ENCODE measurements at regions not wholly inside any gene's neighbourhood (a gene's known extent, or its start where the extent isn't known, plus 50 kb on each side); places are given as distances from the start of the nearest gene placed in this dataset.

DNA sequence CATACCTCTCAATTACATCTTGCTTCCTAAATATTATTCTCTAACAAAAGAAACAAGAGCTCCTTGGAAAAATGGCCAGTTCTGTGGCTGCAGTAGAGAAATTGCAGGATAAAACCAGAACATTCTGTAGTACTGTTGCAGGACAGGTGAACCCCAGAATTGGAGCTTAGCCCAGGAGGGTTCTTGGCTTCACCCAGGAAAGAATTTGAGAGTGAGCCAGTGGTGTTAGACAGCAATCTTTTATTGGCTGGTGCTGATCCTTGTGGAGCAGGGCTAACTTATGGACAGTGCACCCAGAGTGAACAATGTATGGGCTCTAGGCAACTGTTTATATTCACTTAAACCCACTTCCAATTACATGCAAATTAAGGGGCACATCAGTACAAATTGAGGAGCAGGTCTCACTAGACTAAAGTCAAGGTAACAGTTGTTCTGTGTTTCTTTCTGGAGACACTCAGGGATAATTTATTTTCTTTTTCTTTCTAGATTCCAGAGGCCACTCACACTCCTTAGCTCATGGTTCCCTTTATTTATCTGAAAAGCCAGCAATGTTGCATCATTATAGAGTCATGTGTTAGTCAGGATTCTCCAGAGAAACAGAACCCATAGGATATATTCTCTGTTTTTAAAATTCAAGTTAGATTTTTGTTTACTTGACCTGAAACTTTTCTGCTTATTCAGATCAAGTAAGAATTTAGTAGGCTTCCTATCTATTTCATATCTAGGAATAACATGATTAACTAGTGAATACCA, 348.1 kb downstream of the CCDC85A start:
- Mint-ChIP-seq H3K4me3 (no peak overlapping the region), H3K36me3 (ENCODE audit: low read depth) (no peaks in the 10 kb centered on the region), H3K27me3 (no peaks in the 10 kb centered on the region), H3K4me1 (no peaks in the 10 kb centered on the region), H3K27ac (no peak overlapping the region)
- ATAC-seq (no peak), DNase-seq (no peak)
- no peaks in the 10 kb centered on the region for H3K9me3 ChIP-seq (ENCODE audit: control insufficient read depth, low read length, poor library complexity, severe bottlenecking)

DNA sequence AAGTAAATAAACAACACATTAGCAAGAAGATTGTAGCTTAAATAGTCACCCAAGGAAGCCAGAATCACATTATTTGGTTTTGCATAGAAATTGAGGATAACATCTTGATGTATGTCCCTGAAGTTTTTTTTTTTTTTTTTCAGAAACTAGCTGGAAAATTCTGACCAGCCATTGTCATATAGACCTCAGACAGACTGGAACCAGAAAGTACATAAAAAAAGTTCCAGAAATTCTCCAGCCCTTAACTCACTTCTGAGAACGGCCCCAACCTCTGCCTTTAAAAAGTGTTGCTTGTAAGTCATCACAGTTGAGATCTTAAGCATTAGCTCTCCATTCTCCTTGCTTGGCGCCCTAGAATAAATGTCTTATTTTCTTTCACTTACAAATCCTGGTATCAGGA, 350.5 kb downstream of the CCDC85A start:
- DNase-seq (no peak), ATAC-seq (no peak)
- Mint-ChIP-seq H3K36me3 (ENCODE audit: low read depth) (no peaks in the 10 kb centered on the region), H3K4me3 (no peak overlapping the region), H3K4me1 (no peaks in the 10 kb centered on the region), H3K27ac (no peak overlapping the region), H3K27me3 (no peaks in the 10 kb centered on the region)
- H3K9me3 ChIP-seq (ENCODE audit: control insufficient read depth, low read length, poor library complexity, severe bottlenecking) = no peaks in the 10 kb centered on the region

DNA sequence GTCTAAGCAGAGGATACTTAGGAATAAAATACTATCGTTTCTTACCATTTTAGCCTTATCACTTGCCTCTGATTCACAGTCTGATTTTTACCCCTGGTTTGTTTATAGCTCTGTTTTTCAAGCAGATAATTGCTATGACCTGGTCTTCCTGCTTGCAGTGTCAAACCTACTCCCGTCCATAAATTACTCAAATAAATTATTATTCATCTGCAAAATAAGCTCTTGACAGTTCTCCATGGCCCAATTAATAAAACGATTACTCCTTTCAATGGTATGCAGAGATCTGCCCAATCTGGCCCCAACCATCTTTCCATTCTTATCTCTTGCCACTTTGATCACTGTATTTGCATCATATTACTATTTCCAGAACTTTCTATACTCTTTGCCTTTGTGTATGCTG, 354.0 kb downstream of the CCDC85A start:
- no peak overlapping the region for H3K27ac Mint-ChIP-seq
- no peaks in the 10 kb centered on the region for H3K4me1 Mint-ChIP-seq
- ATAC-seq = no peak
- H3K27me3 Mint-ChIP-seq = no peaks in the 10 kb centered on the region
- no peak for DNase-seq
- H3K9me3 ChIP-seq (ENCODE audit: control insufficient read depth, low read length, poor library complexity, severe bottlenecking) = no peaks in the 10 kb centered on the region
- no peaks in the 10 kb centered on the region for H3K36me3 Mint-ChIP-seq (ENCODE audit: low read depth)
- no peak overlapping the region for H3K4me3 Mint-ChIP-seq

DNA sequence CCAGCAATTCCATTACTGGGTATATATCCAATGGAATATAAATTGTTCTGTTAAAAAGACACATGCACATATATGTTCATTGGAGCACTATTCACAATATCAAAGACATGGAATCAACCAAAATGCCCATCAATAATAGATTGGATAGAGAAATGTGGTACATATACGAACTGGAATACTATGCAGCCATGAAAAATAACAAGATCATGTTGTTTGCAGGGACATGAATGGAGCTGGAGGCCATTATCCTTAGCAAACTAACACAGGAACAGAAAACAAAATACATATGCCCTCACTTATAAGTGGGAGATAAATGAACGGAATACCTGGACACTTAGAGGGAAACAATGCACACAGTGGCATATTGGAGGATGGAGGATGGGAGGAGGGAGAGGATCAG, 355.8 kb downstream of the CCDC85A start:
- H3K9me3 ChIP-seq (ENCODE audit: control insufficient read depth, low read length, poor library complexity, severe bottlenecking) = no peaks in the 10 kb centered on the region
- H3K4me3 Mint-ChIP-seq = no peak overlapping the region
- DNase-seq = no peak
- H3K27me3 Mint-ChIP-seq = no peaks in the 10 kb centered on the region
- H3K36me3 Mint-ChIP-seq (ENCODE audit: low read depth) = no peaks in the 10 kb centered on the region
- H3K27ac Mint-ChIP-seq = no peak overlapping the region
- ATAC-seq = no peak
- no peaks in the 10 kb centered on the region for H3K4me1 Mint-ChIP-seq

DNA sequence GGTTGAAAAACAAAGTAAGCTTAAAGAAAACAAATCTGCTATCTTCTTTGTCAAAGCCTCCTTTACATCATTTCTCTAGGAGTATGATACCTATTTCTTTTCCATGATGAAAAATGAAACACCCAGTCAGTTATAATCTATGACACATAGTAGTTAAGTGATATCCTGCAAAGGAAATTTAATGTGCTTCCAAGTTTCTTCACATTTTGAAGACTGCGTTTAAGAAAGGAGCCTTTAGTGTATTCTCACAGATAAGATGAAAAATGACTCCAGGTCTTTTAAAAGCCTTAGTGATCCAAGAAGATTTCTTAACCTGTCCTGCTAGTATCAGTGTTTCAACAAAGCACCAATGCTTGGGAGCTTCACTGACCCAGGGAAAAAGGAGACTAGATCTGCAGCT, 356.7 kb downstream of the CCDC85A start:
- H3K27me3 Mint-ChIP-seq = no peaks in the 10 kb centered on the region
- H3K36me3 Mint-ChIP-seq (ENCODE audit: low read depth) = no peaks in the 10 kb centered on the region
- no peaks in the 10 kb centered on the region for H3K9me3 ChIP-seq (ENCODE audit: control insufficient read depth, low read length, poor library complexity, severe bottlenecking)
- H3K4me3 Mint-ChIP-seq = no peak overlapping the region
- no peak overlapping the region for H3K27ac Mint-ChIP-seq
- ATAC-seq (no peak), DNase-seq (no peak)
- H3K4me1 Mint-ChIP-seq = no peaks in the 10 kb centered on the region

DNA sequence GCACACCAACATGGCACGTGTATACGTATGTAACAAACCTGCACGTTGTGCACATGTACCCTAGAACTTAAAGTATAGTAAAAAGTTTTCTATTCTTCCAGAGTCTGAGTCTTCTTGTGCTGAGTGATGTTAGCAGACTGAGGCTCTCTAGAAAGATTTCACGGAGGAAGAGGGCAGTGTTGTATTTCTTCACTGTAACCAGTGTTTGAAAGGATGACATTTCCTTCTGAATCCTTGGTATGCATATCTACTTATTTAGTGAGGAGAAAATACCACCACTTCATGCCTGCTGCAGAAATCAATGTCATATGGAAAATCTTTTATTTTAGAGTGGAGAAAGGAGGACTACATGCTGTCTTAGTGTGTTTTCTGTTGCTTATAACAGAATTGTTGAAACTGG, 357.1 kb downstream of the CCDC85A start:
- Mint-ChIP-seq H3K27me3 (no peaks in the 10 kb centered on the region), H3K36me3 (ENCODE audit: low read depth) (no peaks in the 10 kb centered on the region), H3K27ac (no peak overlapping the region), H3K4me1 (no peaks in the 10 kb centered on the region), H3K4me3 (no peak overlapping the region)
- no peaks in the 10 kb centered on the region for H3K9me3 ChIP-seq (ENCODE audit: control insufficient read depth, low read length, poor library complexity, severe bottlenecking)
- no peak for DNase-seq
- no peak for ATAC-seq

DNA sequence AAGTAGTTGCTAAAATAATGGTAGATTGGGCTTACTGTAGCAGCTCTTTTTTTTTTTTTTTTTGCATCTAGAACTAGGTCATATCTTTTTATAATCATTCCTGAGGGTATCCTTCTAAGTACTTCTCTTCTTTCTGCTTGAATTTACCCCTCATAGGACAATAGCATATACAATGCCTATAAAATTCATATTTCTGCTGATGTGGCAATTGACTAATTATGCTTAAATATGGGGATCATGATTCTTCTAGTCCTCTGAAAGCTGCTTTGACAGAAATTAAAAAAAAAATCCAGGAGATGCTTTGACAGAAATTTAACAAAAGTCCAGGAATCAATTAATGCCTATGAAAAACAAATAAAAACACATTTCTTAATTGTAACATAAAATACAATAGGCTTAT, 358.4 kb downstream of the CCDC85A start:
- no peaks in the 10 kb centered on the region for H3K4me1 Mint-ChIP-seq

DNA sequence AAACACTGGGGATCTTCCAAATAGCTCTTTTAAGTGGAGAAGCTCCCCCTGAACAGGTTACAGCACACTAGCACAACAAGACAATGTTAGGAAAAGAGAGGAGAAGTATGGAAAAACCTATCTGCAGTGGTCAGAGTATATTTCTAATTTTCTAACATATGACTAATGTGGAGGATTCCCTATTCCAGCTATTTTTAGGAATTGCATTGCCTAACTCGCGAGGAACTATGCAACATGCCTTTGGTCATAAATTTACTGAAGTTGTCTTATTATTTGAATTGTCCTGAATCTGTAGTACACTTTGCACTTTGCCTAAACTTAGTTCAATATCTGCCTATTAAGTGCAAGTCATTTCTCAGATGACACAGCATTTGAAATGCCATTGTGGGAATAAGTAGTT, 381.4 kb downstream of the CCDC85A start:
- H3K9me3 ChIP-seq (ENCODE audit: control insufficient read depth, low read length, poor library complexity, severe bottlenecking) = peaks cover 2% of the 10 kb centered on the region
- ATAC-seq (no peak), DNase-seq (no peak)
- Mint-ChIP-seq H3K36me3 (ENCODE audit: low read depth) (no peaks in the 10 kb centered on the region), H3K4me3 (no peak overlapping the region), H3K27me3 (no peaks in the 10 kb centered on the region), H3K27ac (no peak overlapping the region), H3K4me1 (no peaks in the 10 kb centered on the region)

More for the DNA sequence above, 358.4 kb downstream of the CCDC85A start:
- Mint-ChIP-seq H3K36me3 (ENCODE audit: low read depth) (no peaks in the 10 kb centered on the region), H3K4me3 (no peak overlapping the region), H3K27ac (no peak overlapping the region), H3K27me3 (no peaks in the 10 kb centered on the region)
- DNase-seq = no peak
- no peaks in the 10 kb centered on the region for H3K9me3 ChIP-seq (ENCODE audit: control insufficient read depth, low read length, poor library complexity, severe bottlenecking)
- ATAC-seq = no peak

DNA sequence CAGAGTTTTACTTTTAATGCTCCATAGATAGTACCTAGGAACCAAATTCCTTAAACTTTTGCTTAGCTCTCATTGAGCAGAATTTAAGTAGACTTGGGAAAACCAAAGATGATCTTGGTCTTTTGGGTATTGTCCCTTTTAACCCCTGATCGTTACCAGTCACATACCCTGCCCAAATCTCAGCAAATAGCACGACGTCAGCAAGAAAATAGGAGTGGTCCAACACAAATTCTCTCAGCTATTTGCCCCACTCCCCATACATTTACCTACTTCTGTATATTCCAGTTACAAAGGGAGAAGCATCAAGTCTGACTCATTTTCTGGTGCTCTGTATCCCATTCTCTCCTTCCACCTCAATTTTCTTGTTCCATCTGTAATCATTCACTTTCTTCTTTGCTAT, 387.3 kb downstream of the CCDC85A start:
- Mint-ChIP-seq H3K4me3 (no peak overlapping the region), H3K27me3 (no peaks in the 10 kb centered on the region), H3K36me3 (ENCODE audit: low read depth) (no peaks in the 10 kb centered on the region), H3K27ac (no peak overlapping the region), H3K4me1 (no peaks in the 10 kb centered on the region)
- no peak for ATAC-seq
- H3K9me3 ChIP-seq (ENCODE audit: control insufficient read depth, low read length, poor library complexity, severe bottlenecking) = no peaks in the 10 kb centered on the region
- DNase-seq = no peak

DNA sequence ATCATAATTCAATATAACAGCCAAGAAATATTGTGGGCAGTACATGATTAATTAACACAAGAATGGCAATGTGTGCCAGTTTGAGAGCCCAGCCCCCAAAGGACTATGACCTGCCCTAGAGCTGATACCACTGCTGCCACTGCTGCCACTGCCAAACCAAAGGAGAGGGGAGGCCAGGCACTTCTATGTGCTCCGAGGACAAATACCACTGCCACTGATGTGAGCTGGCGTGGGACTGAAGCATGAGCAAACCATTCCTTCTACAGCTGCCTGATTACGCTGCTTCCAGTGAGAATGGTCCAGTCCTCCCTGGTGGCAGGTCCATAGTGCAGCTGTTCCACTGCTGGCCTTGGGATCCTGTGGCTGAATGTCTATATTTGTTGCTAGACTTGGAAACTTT, 392.2 kb downstream of the CCDC85A start:
- no peaks in the 10 kb centered on the region for H3K9me3 ChIP-seq (ENCODE audit: control insufficient read depth, low read length, poor library complexity, severe bottlenecking)
- H3K4me3 Mint-ChIP-seq = no peak overlapping the region
- H3K27me3 Mint-ChIP-seq = no peaks in the 10 kb centered on the region
- no peak for DNase-seq
- H3K36me3 Mint-ChIP-seq (ENCODE audit: low read depth) = no peaks in the 10 kb centered on the region
- H3K4me1 Mint-ChIP-seq = no peaks in the 10 kb centered on the region
- no peak for ATAC-seq
- H3K27ac Mint-ChIP-seq = no peak overlapping the region

DNA sequence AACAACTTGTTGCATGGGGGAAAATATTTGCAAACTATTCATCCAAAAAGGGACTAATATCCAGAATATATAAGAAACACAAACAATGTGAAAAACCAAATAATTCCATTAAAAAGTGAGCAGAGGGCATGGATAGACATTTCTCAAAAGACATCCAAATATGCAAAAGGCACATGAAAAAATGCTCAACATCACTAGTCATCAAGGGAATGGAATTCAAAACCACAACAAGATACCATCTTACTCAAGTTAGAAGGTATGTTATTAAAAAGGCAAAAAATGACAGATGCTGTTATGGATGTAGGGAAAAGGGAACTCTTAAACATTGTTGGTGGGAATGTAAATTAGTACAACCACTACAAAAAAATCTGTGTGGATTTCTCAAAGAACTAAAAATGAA, 396.5 kb downstream of the CCDC85A start:
- H3K4me3 Mint-ChIP-seq = no peak overlapping the region
- H3K27ac Mint-ChIP-seq = no peak overlapping the region
- no peaks in the 10 kb centered on the region for H3K36me3 Mint-ChIP-seq (ENCODE audit: low read depth)
- no peaks in the 10 kb centered on the region for H3K27me3 Mint-ChIP-seq
- H3K4me1 Mint-ChIP-seq = no peaks in the 10 kb centered on the region
- ATAC-seq = no peak
- no peak for DNase-seq
- H3K9me3 ChIP-seq (ENCODE audit: control insufficient read depth, low read length, poor library complexity, severe bottlenecking) = no peaks in the 10 kb centered on the region

DNA sequence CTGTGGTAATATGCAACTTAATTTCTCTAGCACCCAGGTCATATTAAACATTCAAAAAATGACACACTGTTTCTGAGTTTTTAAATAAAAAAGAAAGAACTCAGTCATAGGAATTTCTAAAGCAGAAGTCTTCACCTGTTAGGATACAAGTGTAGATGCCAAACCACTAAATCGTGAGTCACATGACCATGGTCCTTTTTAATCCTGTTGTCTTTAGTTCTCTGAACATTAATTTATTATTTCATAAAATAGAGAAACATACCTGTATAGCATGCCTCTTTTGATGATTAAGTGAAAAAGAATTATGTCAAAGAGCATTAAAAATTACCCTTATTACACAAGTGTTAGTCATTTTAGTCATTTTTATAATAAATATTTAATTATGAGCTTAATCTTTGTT, 398.8 kb downstream of the CCDC85A start:
- H3K27ac Mint-ChIP-seq = no peak overlapping the region
- H3K36me3 Mint-ChIP-seq (ENCODE audit: low read depth) = no peaks in the 10 kb centered on the region
- H3K9me3 ChIP-seq (ENCODE audit: control insufficient read depth, low read length, poor library complexity, severe bottlenecking) = no peaks in the 10 kb centered on the region
- H3K4me3 Mint-ChIP-seq = no peak overlapping the region
- H3K4me1 Mint-ChIP-seq = no peaks in the 10 kb centered on the region
- H3K27me3 Mint-ChIP-seq = no peaks in the 10 kb centered on the region
- DNase-seq = no peak
- no peak for ATAC-seq

DNA sequence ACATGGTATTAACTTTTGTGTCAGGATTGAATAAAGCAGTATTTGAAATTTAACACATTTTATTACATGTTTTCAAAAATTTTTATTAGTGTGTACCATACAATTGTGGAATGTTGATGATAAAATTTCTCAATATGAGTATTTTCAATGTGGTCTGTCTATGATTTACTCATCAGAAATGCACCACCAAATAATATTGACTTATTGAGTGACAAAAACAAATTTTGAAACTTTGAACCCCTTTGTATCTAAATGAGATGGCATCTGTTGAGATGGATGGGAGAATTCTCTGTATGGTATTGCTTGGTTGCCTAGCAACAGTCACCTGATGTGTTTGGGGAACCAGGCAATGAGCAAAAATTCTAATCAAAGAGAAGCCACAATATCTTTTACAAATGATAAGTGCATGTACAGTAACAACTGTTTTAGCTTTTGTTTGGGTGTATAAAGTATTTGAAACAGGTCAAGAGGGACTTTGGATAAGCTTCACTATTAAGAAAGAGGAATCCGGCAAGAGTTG, 400.1 kb downstream of the CCDC85A start:
- no peaks in the 10 kb centered on the region for H3K9me3 ChIP-seq (ENCODE audit: control insufficient read depth, low read length, poor library complexity, severe bottlenecking)
- no peak for DNase-seq
- H3K27ac Mint-ChIP-seq = no peak overlapping the region
- H3K27me3 Mint-ChIP-seq = no peaks in the 10 kb centered on the region
- ATAC-seq = no peak
- no peak overlapping the region for H3K4me3 Mint-ChIP-seq
- H3K4me1 Mint-ChIP-seq = no peaks in the 10 kb centered on the region
- no peaks in the 10 kb centered on the region for H3K36me3 Mint-ChIP-seq (ENCODE audit: low read depth)

DNA sequence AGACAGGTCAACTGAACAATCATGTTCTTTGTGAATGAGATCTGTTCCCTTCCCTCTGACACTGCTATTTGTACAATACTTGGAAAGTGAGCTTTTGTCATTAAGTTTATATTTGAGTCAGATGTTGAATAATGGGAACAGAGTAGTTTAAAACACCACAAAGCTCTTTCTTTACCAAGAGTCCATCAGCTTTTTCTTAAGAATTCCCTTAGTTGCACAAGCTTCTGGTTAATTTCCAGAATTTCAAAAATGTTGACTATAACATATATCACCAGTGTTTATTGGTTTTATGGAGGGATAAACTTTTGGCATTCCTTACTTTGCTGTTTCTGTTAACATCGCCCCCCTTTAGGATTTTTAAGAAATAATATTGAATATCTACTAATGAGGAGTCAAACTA, 403.7 kb downstream of the CCDC85A start:
- H3K27me3 Mint-ChIP-seq = no peaks in the 10 kb centered on the region
- H3K36me3 Mint-ChIP-seq (ENCODE audit: low read depth) = no peaks in the 10 kb centered on the region
- ATAC-seq = no peak
- no peaks in the 10 kb centered on the region for H3K4me1 Mint-ChIP-seq
- no peak for DNase-seq
- no peak overlapping the region for H3K4me3 Mint-ChIP-seq
- no peaks in the 10 kb centered on the region for H3K9me3 ChIP-seq (ENCODE audit: control insufficient read depth, low read length, poor library complexity, severe bottlenecking)
- no peak overlapping the region for H3K27ac Mint-ChIP-seq

Measured in T-helper 17 cell (primary cell).